ENCODE measurements at regions not wholly inside any gene's neighbourhood (a gene's known extent, or its start where the extent isn't known, plus 50 kb on each side); places are given as distances from the start of the nearest gene placed in this dataset.

- TF ChIP-seq CTCF (IDR thresholded peaks at IDR 0.05), result no peak
- TF ChIP-seq POLR2A (IDR thresholded peaks at IDR 0.05), result no peak
These were observed 644.3 kb downstream of the CBLN2 start for GRCh38 chr18:71899707-71900472.
